B cell (primary cell): ENCODE measurements at regions not wholly inside any gene's neighbourhood (a gene's known extent, or its start where the extent isn't known, plus 50 kb on each side); places are given as distances from the start of the nearest gene placed in this dataset.

ENCODE experiments used
- CTCF ChIP-seq: fragments of 200-600 bp; IDR thresholded peaks from one replicate; pipeline ENCODE4 v1.8.0; 2022; ENCODE audit warnings: antibody characterized with exemption, mild to moderate bottlenecking
- EZH2 ChIP-seq: IDR thresholded peaks from 2 replicates; pipeline ENCODE4 v1.6.1; 2012; ENCODE audit warnings: borderline replicate concordance, low read depth, mild to moderate bottlenecking, moderate library complexity, low read length; ENCODE audit not compliant: insufficient read depth, poor library complexity, severe bottlenecking

DNA sequence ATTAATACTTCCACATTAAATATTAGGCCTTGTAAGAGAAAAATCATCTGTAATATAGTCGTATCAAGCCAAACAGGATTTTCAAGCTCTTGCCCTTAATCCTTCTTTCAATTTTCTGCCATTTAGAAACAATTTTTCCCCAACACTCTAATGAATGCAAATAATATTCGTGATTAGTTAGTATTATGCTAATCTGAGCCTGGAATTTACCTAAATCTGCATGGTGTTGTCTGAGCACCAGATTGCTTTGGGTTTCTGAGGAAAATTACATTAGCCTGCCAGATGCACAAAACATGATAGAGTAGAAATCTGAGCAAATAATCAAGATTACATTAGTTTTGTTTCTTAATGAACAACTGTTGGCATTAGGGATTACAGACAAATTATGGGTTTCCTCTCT lies 176.6 kb downstream of the ZDHHC21 start:
- no peak for TF ChIP-seq EZH2
- no peak for TF ChIP-seq CTCF
